COR-L47 (cell line): ENCODE measurements at regions not wholly inside any gene's neighbourhood (a gene's known extent, or its start where the extent isn't known, plus 50 kb on each side); places are given as distances from the start of the nearest gene placed in this dataset.

Experiments used
- DNase-seq: peaks from one replicate; lab custom pipeline; 2025; lab: John Stamatoyannopoulos, UW

- no peak for DNase-seq
Measured at GRCh38 chr11:134531327-134532130, 119.5 kb upstream of the B3GAT1 start.

DNA sequence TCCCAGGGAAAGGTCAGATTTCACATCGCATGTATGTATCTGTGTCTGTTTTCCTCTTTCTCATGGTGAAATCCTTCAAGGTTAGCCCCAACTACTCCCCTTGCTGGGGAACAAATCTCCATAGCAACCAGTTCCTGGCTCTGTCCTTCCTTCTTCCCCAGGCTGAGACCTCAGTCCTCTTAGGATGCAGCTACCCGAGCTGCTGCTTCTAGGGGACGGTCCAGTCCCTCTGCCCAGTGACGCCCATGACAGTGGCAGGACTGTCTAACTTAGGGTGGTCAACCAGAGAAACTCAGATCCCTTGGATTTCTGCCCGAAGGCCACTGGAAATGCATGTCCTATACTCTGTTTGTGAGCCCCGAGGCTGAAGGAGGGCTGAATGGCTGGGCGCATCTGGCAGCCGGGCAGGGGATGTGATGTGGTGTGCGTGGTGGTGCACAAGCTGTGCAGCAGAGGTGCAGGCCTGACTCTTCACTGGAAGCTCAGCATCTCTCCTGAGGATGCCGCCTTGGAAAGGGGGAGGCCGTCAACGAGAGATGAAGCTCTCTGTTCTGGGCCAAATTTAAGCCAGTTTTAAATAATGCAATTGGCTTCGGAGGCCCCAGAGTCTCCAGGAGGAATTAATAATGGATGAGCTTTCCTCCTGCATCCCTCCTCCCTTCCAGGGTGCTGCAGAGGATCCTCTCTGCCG, 118.7 kb upstream of the B3GAT1 start:
- DNase-seq: no peak

DNA sequence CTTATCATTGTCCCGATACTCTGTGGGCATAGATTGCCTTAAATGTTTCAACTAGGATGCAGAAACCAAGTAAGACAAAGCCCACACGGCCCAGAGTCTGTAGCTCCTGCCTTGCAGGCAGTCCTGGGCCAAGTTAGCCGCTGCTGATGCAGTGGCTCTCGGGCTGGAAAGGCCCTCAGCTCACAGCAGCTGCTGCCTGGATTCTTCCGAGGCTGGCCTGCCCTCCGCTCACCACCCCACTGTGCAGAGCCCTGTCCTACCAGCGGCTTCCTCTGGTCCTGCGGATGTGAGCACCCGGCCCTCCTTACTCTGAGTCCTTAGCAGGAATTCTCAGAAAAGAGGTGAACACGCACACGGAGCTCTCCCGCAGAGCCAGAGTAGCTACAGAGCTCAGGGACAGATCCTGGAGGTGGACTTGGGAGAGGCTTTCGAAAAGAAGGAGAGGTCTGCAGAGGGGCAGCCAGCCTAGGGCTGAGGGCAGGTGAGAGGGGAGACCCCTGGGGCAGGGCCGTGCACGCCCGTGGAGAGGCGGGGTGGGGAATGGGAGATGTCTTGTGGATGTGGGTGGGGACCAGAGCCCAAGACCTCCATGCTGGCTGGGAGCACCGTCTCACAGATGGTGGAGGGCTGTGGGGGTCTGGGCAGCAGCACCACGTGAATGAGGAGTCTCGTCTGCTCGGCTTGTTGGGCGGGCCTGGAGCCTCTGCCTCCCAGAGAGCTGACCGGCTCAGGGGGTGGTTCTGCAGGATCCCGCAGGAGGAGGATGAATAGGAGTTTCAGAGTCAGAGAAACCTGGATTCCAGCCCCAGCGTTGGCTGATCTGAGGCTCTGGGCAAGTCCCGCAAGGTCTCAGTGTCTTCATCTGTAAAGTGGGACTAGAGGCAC, 117.4 kb upstream of the B3GAT1 start:
- DNase-seq: no peak

DNA sequence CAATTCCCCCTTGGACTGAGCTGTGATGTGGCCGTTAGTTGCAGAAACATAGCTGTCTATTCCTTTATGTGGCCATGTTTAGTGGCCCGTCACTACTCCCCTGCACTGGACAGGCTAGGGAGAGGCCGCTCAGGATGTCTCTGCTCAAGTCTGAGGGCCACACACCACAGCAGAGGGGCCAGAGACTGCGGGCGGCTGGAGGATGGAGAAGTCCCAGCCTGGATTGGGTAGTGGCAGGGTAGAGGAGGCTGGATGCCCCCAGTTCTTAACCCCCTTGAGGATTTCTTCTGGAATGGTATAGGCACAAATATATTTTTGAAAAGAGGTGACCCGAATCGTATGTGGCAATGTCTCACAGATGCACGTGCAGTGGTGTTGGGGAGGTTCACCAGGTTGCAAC, 116.4 kb upstream of the B3GAT1 start:
- DNase-seq: no peak

DNA sequence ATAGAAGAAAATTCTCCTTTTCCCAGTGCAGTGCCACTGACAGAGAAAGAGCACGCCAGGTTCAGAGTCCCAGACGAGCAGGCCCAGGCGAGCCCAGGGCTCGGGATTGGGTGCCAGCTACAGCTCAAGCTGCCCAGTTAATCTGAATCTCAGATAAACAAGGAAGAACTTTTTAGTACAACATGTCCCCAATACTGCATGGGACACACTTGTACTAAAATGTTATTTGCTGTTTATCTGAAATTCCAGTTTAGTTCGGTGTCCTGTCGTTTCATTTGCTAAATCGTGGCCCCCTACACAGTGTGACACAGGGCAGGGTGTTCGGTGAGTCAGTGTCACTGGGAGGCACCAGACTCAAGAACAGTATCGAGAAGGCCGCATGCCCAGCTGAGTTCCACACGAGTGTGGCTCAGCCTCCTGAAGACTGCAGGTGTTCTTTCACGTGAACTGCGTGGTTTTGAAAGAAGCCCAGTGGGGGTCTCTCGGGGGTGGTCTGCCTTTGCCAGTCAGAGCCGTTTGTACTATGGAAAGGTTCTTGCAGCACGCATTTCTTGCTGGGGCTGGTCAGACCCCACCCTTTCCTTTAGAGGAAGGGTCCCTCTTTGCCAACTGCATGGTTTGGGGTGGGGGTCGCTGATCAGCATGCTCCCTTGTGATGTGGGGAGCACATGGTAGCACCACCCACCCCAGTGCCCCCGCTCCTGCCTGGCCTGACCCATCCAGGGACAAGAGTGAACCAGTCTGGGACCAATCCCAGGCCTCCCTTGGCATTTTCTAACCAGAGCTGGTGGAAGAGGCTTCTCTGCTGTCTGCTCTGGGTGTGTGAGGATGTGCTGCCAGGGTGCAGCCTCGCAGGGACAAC, 115.6 kb upstream of the B3GAT1 start:
- no peak for DNase-seq

GRCh38 chr11:134524896-134525845, 113.1 kb upstream of the B3GAT1 start:
- no peak for DNase-seq

DNA sequence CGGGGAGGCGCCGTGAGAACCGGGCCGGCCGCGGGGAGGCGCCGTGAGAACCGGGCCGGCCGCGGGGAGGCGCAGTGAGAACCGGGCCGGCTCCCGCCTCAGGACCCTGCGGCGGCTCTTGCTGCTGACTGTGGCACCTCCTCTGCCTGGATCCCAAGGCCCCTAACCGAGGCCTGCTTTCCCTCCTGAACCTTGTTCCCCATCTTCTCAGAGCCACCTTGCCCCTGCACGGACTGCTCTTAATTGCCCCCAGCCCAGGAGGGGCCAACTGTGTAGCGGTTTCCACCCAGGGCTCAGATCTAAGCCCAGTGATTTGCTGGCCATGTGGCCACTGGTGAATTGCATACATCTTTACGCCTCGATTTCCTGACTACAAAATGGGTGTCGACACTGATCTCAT, 112.2 kb upstream of the B3GAT1 start:
- DNase-seq: no peak

- DNase-seq: no peak
Measured at GRCh38 chr11:134522782-134523570, 110.9 kb upstream of the B3GAT1 start.

GRCh38 chr11:134521452-134522289, 109.6 kb upstream of the B3GAT1 start:
- no peak for DNase-seq

- no peak for DNase-seq
Measured at GRCh38 chr11:134521001-134521400, 109.0 kb upstream of the B3GAT1 start.

GRCh38 chr11:134519788-134520187, 107.7 kb upstream of the B3GAT1 start:
- no peak for DNase-seq

GRCh38 chr11:134519390-134519750, 107.3 kb upstream of the B3GAT1 start:
- no peak for DNase-seq

DNA sequence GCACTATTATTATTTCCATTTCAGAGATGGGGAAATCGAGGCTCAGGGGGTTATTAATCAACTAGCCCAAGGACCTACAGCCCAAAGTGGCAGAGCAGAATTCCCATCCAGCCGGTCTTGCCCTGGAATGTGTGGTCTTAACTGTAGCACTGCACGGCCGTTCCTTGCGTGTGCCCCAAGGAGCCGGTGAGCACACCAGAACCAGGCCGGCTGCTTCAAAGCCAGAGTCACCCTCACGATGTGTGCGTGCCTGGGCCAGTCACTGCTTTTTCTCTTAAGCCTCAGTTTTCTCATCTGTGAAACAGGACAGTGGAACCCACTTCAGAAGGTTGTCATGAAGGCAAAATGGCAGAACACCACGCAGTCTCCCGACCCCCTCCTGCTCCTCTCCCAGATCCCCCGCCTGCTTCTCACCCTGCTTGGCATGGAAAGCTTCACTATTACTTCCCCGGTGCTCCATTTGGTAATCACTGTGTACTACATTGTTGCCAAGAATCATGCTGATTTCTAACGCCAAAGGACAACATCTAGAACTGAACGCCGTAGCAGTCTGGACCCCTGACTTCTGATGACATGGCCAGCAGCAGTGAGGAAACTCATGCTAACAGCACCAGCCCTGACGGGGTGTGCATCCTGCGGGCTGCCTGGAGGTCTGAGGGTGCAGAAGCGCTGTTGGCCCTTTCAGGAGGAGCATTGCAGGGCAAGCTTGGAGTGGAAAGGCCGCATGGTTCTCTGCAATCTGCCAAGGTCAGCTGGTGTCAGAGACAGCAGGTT, 106.8 kb upstream of the B3GAT1 start:
- DNase-seq: no peak

DNA sequence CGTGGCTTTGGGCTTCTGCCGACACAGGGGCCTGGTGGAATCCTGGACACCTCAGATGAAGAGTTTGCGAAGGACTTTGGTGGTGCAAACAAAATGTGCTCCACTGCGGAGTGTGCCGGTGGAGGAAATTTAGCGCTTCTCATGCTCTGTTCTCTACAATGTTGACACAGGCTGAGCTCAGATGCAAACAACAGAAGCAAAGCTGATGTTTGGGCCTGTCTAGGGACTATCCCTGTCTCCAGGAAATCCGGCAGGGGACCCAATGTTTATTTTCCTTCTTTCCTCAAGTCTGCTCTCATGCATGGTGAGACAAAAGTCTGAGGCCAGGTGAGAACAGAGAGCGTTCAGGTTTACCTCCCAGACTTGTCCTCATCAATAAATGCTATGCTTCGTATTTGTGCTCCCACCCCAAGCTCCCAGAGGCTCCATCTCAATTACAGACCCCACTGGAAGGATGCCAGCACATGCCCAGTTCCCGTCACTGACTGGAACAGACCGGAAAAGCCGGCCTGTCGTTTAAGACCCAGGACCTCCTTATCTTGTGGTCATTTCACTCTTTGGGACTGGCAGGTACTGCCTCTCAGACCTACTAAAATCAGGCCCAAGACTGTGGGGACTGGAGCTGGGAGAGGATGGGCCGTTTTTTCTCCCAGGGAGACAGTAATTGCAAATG, 105.7 kb upstream of the B3GAT1 start:
- no peak for DNase-seq

DNA sequence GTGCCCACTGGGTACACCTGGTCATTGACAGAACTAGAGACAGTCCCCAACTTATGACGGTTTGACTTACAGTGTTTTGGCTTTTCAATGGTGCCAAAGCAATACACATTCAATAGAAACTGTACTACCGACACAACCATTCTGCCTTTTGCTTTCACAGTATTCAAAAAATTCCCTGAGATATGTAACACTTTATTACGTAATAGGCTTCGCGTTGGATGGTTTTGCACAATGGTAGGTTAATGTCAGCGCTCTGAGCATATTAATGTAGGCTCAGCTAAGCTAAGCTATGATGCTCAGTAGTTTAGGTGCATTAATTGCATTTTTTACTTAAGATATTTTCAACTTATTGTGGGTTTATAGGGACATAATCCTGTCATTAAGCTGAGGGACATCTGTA, 105.1 kb upstream of the B3GAT1 start:
- DNase-seq: no peak

GRCh38 chr11:134516529-134516928, 104.5 kb upstream of the B3GAT1 start:
- DNase-seq: no peak
